ENCODE measurements at regions not wholly inside any gene's neighbourhood (a gene's known extent, or its start where the extent isn't known, plus 50 kb on each side); places are given as distances from the start of the nearest gene placed in this dataset.

- no peak for DNase-seq
- intact Hi-C loops (cut with micrococcal nuclease), result no loop called here
- no peak overlapping the region for H3K9ac ChIP-seq (ENCODE audit: insufficient read depth, low read length, poor library complexity, severe bottlenecking)
- Mint-ChIP-seq H3K9me3 (no peaks in the 10 kb centered on the region), H3K4me3 (no peak overlapping the region), H3K27ac (no peak overlapping the region), H3K27me3 (ENCODE audit: low read depth in 3 of 3) (peaks cover 3 to 11% (median 7%) of the 10 kb centered on the region in 3 donors), H3K36me3 (no peaks in the 10 kb centered on the region), H3K4me1 (no peaks in the 10 kb centered on the region)
- no peaks in the 10 kb centered on the region for H3K36me3 ChIP-seq (replicated peaks in 1 of 2; ENCODE audit: control insufficient read depth in 1 of 2, insufficient read depth in 2 of 2, low read length in 2 of 2)
- H4K20me1 ChIP-seq (ENCODE audit: insufficient read depth, low read length), result no peaks in the 10 kb centered on the region
- no peaks in the 10 kb centered on the region for H3K79me2 ChIP-seq (ENCODE audit: insufficient read depth, low read length)
- no peak overlapping the region for H3K27ac ChIP-seq (ENCODE audit: low read depth in 1 of 2, low read length in 2 of 2)
- H3K4me1 ChIP-seq (ENCODE audit: control insufficient read depth in 1 of 2, insufficient read depth in 2 of 2, low read length in 2 of 2), result no peaks in the 10 kb centered on the region
- no peak overlapping the region for H3K4me3 ChIP-seq (replicated peaks in 1 of 3; ENCODE audit: low read depth in 2 of 3, low read length in 3 of 3)
- H3K4me2 ChIP-seq (replicated peaks; ENCODE audit: extremely low read depth, low read length, poor library complexity, severe bottlenecking), result no peak overlapping the region
- H3K27me3 ChIP-seq (ENCODE audit: control insufficient read depth in 2 of 2, insufficient read depth in 2 of 2, low read length in 2 of 2), result no peaks in the 10 kb centered on the region
- TF ChIP-seq CTCF (IDR thresholded peaks at IDR 0.05), result no peak
- no peak overlapping the region for H2AFZ ChIP-seq (ENCODE audit: insufficient read depth, low read depth, low read length, poor library complexity, severe bottlenecking)
- H3K9me3 ChIP-seq (replicated peaks in 1 of 2; ENCODE audit: control insufficient read depth in 1 of 2, insufficient read depth in 1 of 2, low read length in 2 of 2), result no peaks in the 10 kb centered on the region
- 74% methylated on average over 2 of the region's 2 CpGs for WGBS (ENCODE audit: insufficient coverage)
Observed at GRCh38 chr12:5213990-5214389, 170.3 kb downstream of the KCNA5 start.

GRCh38 chr12:5217936-5218335 lies 174.3 kb downstream of the KCNA5 start:
- Mint-ChIP-seq H3K27ac (no peak overlapping the region), H3K4me1 (no peaks in the 10 kb centered on the region), H3K36me3 (no peaks in the 10 kb centered on the region), H3K27me3 (ENCODE audit: low read depth in 3 of 3) (peaks cover 1 to 8% (median 4%) of the 10 kb centered on the region in 3 donors), H3K9me3 (peaks cover 0 to 2% (median 0%) of the 10 kb centered on the region in 7 donors), H3K4me3 (no peak overlapping the region)
- H2AFZ ChIP-seq (ENCODE audit: insufficient read depth, low read depth, low read length, poor library complexity, severe bottlenecking), result no peak overlapping the region
- H3K27me3 ChIP-seq (ENCODE audit: control insufficient read depth in 2 of 2, insufficient read depth in 2 of 2, low read length in 2 of 2), result no peaks in the 10 kb centered on the region
- DNase-seq, result no peak
- no peak for TF ChIP-seq CTCF (IDR thresholded peaks at IDR 0.05)
- H3K4me3 ChIP-seq (replicated peaks in 1 of 3; ENCODE audit: low read depth in 2 of 3, low read length in 3 of 3), result no peak overlapping the region
- no peaks in the 10 kb centered on the region for H3K4me1 ChIP-seq (ENCODE audit: control insufficient read depth in 1 of 2, insufficient read depth in 2 of 2, low read length in 2 of 2)
- no peaks in the 10 kb centered on the region for H3K36me3 ChIP-seq (replicated peaks in 1 of 2; ENCODE audit: control insufficient read depth in 1 of 2, insufficient read depth in 2 of 2, low read length in 2 of 2)
- no peaks in the 10 kb centered on the region for H4K20me1 ChIP-seq (ENCODE audit: insufficient read depth, low read length)
- no peaks in the 10 kb centered on the region for H3K79me2 ChIP-seq (ENCODE audit: insufficient read depth, low read length)
- no peak overlapping the region for H3K27ac ChIP-seq (ENCODE audit: low read depth in 1 of 2, low read length in 2 of 2)
- WGBS (ENCODE audit: insufficient coverage), result 85% methylated on average over 6 of the region's 6 CpGs
- no peaks in the 10 kb centered on the region for H3K9me3 ChIP-seq (replicated peaks in 1 of 2; ENCODE audit: control insufficient read depth in 1 of 2, insufficient read depth in 1 of 2, low read length in 2 of 2)
- no peak overlapping the region for H3K4me2 ChIP-seq (replicated peaks; ENCODE audit: extremely low read depth, low read length, poor library complexity, severe bottlenecking)
- intact Hi-C loops (cut with micrococcal nuclease), result no loop called here
- no peak overlapping the region for H3K9ac ChIP-seq (ENCODE audit: insufficient read depth, low read length, poor library complexity, severe bottlenecking)
